SK-N-SH (cell line): ENCODE measurements at regions not wholly inside any gene's neighbourhood (a gene's known extent, or its start where the extent isn't known, plus 50 kb on each side); places are given as distances from the start of the nearest gene placed in this dataset.

Source experiments
- CTCF ChIA-PET: fragments of 300-600, 350-600 bp; formaldehyde crosslinking; extraction: SDS; loops from one replicate; lab custom pipeline; 2021; lab: Yijun Ruan, JAX
- POLR2A ChIA-PET: fragments of 350-600 bp; sonication (Branson Sonifier 250); formaldehyde crosslinking; extraction: SDS; loops from one replicate; lab custom pipeline; 2020; ENCODE audit warnings: antibody characterized with exemption, inconsistent platforms; lab: Yijun Ruan, JAX
- DNase-seq: peaks from one replicate; pipeline ENCODE4 v3.0.0; 2012
- H2AFZ ChIP-seq: fragments of 200-600 bp; sonication (generic); 2 replicates; pipeline ENCODE4 v1.8.1; 2016; ENCODE audit warnings: antibody characterized with exemption, mild to moderate bottlenecking, low read depth
- H3F3A ChIP-seq: fragments of 200-600 bp; sonication (generic); replicated peaks from 2 replicates; pipeline ENCODE3; 2016; ENCODE audit warnings: antibody characterized with exemption, mild to moderate bottlenecking; ENCODE audit not compliant: insufficient read depth
- H3K27ac ChIP-seq, 2 experiments: fragments of 200-500 bp in 1 of 2; fragments of 200-600 bp in 1 of 2; sonication (Bioruptor generic) in 1 of 2; sonication (generic), shearing (Covaris generic) in 1 of 2; 2 replicates each; pipeline versions ENCODE4 v1.5.1 to v1.6.1; 2014 to 2016; ENCODE audit warnings: low read depth in 2 of 2, inconsistent platforms in 1 of 2, low read length in 1 of 2, mild to moderate bottlenecking in 1 of 2, mixed read lengths in 1 of 2
- H3K27me3 ChIP-seq: fragments of 200-600 bp; sonication (generic), shearing (Covaris generic); 2 replicates; pipeline ENCODE4 v1.6.1; 2016; ENCODE audit warnings: mixed run types; ENCODE audit not compliant: insufficient read depth
- H3K36me3 ChIP-seq, 2 experiments: fragments of 200-500 bp in 1 of 2; fragments of 200-600 bp in 1 of 2; sonication (Bioruptor generic) in 1 of 2; sonication (generic) in 1 of 2; replicated peaks in 1 of 2; 2 replicates each; pipeline versions ENCODE3 to v1.5.1; 2014 to 2016; ENCODE audit warnings: low read length in 1 of 2, mild to moderate bottlenecking in 1 of 2; ENCODE audit not compliant: insufficient read depth in 2 of 2, control insufficient read depth in 1 of 2
- H3K4me1 ChIP-seq, 2 experiments: fragments of 200-500 bp in 1 of 2; fragments of 200-600 bp in 1 of 2; sonication (Bioruptor generic) in 1 of 2; sonication (generic), shearing (Covaris generic) in 1 of 2; 2 replicates each; pipeline versions ENCODE4 v1.5.1 to v1.6.1; 2014 to 2016; ENCODE audit warnings: low read depth in 1 of 2, low read length in 1 of 2, mixed run types in 1 of 2; ENCODE audit not compliant: insufficient read depth in 2 of 2, control insufficient read depth in 1 of 2
- H3K4me2 ChIP-seq: fragments of 200-600 bp; sonication (generic), shearing (Covaris generic); 2 replicates; pipeline ENCODE4 v1.6.1; 2017; ENCODE audit warnings: mixed run types
- H3K4me3 ChIP-seq, 2 experiments: fragments of 200-500 bp in 1 of 2; fragments of 200-600 bp in 1 of 2; sonication (Bioruptor generic) in 1 of 2; sonication (generic), shearing (Covaris generic) in 1 of 2; 2 replicates each; pipeline versions ENCODE4 v1.5.1 to v1.8.1; 2014 to 2016; ENCODE audit warnings: low read depth in 2 of 2, inconsistent platforms in 1 of 2, low read length in 1 of 2, mild to moderate bottlenecking in 1 of 2, mixed read lengths in 1 of 2, moderate library complexity in 1 of 2
- H3K79me2 ChIP-seq: fragments of 200-600 bp; sonication (generic); 2 replicates; pipeline ENCODE4 v1.8.1; 2017; ENCODE audit warnings: mild to moderate bottlenecking; ENCODE audit not compliant: insufficient read depth
- H3K9ac ChIP-seq: fragments of 200-600 bp; sonication (generic); 2 replicates; pipeline ENCODE4 v1.6.1; 2017; ENCODE audit warnings: mixed run types
- H3K9me2 ChIP-seq: fragments of 200-600 bp; sonication (generic); 2 replicates; pipeline ENCODE4 v1.6.1; 2017; ENCODE audit warnings: mixed run types
- H3K9me3 ChIP-seq: fragments of 200-600 bp; sonication (generic); 2 replicates; pipeline ENCODE4 v1.6.1; 2017; ENCODE audit warnings: mixed run types, mild to moderate bottlenecking, moderate library complexity
- H4K20me1 ChIP-seq: fragments of 200-600 bp; sonication (generic); 2 replicates; pipeline ENCODE4 v1.6.1; 2017; ENCODE audit warnings: mild to moderate bottlenecking, mixed run types; ENCODE audit not compliant: insufficient read depth
- CHD2 ChIP-seq: fragments of 150-350 bp; IDR thresholded peaks from 2 replicates; pipeline ENCODE4 v1.6.1; 2018; ENCODE audit warnings: low read length; ENCODE audit not compliant: partially characterized antibody
- ELF1 ChIP-seq: IDR thresholded peaks from 2 replicates; pipeline ENCODE4 v1.4.0; 2012
- EP300 ChIP-seq, 2 experiments: IDR thresholded peaks; 2 replicates each; pipeline versions ENCODE4 v1.4.0 to v1.6.1; 2012; ENCODE audit warnings: borderline replicate concordance in 1 of 2, low read depth in 1 of 2, low read length in 1 of 2
- EZH2phosphoT487 ChIP-seq: fragments of 200-600 bp; sonication (generic); IDR thresholded peaks from 2 replicates; pipeline ENCODE4 v1.6.1; 2017; ENCODE audit warnings: low read depth, mixed run types, mild to moderate bottlenecking, antibody characterized with exemption, moderate library complexity, borderline replicate concordance
- FOSL2 ChIP-seq: IDR thresholded peaks from 2 replicates; pipeline ENCODE4 v1.4.0; 2012; ENCODE audit warnings: low read depth, mild to moderate bottlenecking, moderate library complexity, borderline replicate concordance
- FOXJ3 ChIP-seq: sonication (generic); formaldehyde crosslinking; IDR thresholded peaks from 2 replicates; pipeline ENCODE4 v1.5.1; 2020; ENCODE audit warnings: mild to moderate bottlenecking, missing genetic modification reagents
- GABPA ChIP-seq: IDR thresholded peaks from 2 replicates; pipeline ENCODE4 v1.4.0; 2012; ENCODE audit warnings: low read depth, mild to moderate bottlenecking
- JUND ChIP-seq: IDR thresholded peaks from 2 replicates; pipeline ENCODE4 v1.4.0; 2012
- MEF2A ChIP-seq: IDR thresholded peaks from 2 replicates; pipeline ENCODE4 v1.4.0; 2012; ENCODE audit warnings: low read depth, borderline replicate concordance
- NRF1 ChIP-seq: IDR thresholded peaks from 2 replicates; pipeline ENCODE4 v1.6.1; 2012; ENCODE audit warnings: low read depth, mild to moderate bottlenecking, low read length
- POLR2AphosphoS5 ChIP-seq: IDR thresholded peaks from 2 replicates; pipeline ENCODE4 v1.6.1; 2012; ENCODE audit warnings: low read depth, low read length
- RFX5 ChIP-seq: IDR thresholded peaks from 2 replicates; pipeline ENCODE4 v1.6.1; 2012; ENCODE audit warnings: mild to moderate bottlenecking, improper control_type of control experiment, low read length
- TAF1 ChIP-seq: IDR thresholded peaks from 2 replicates; pipeline ENCODE4 v1.6.1; 2012; ENCODE audit warnings: low read depth, mild to moderate bottlenecking, low read length, moderate library complexity, borderline replicate concordance
- TEAD4 ChIP-seq: IDR thresholded peaks from 2 replicates; pipeline ENCODE4 v1.4.0; 2012; ENCODE audit warnings: mild to moderate bottlenecking, borderline replicate concordance; ENCODE audit not compliant: insufficient read depth
- WGBS: methylation state at CpG from one replicate; pipeline ENCODE4 v1.1.6; 2017; ENCODE audit warnings: low lambda C conversion rate; 5-methylcytosine and 5-hydroxymethylcytosine counted together
- TF ChIP-seq, protein P1 (sequence below): fragments of 150-350 bp; IDR thresholded peaks from 2 replicates; pipeline ENCODE4 v1.6.1; 2017; ENCODE audit warnings: antibody characterized with exemption, low read length, low read depth, borderline replicate concordance
- TF ChIP-seq, protein P2 (sequence below): fragments of 200-600 bp; sonication (generic); IDR thresholded peaks from 2 replicates; pipeline ENCODE4 v1.6.1; 2017; ENCODE audit warnings: antibody characterized with exemption, mild to moderate bottlenecking, moderate library complexity
- TF ChIP-seq, protein P3 (sequence below): IDR thresholded peaks from 2 replicates; pipeline ENCODE4; 2012
- TF ChIP-seq, protein P4 (sequence below): IDR thresholded peaks from 2 replicates; pipeline ENCODE4 v1.4.0; 2012; ENCODE audit warnings: low read depth
- TF ChIP-seq, protein P5 (sequence below): IDR thresholded peaks from 2 replicates; pipeline ENCODE4 v1.4.0; 2012; ENCODE audit warnings: low read depth, borderline replicate concordance
- TF ChIP-seq, protein P6 (sequence below): fragments of 150-350 bp; IDR thresholded peaks from 2 replicates; pipeline ENCODE4 v1.6.1; 2016; ENCODE audit warnings: mild to moderate bottlenecking, low read depth, low read length

DNA sequence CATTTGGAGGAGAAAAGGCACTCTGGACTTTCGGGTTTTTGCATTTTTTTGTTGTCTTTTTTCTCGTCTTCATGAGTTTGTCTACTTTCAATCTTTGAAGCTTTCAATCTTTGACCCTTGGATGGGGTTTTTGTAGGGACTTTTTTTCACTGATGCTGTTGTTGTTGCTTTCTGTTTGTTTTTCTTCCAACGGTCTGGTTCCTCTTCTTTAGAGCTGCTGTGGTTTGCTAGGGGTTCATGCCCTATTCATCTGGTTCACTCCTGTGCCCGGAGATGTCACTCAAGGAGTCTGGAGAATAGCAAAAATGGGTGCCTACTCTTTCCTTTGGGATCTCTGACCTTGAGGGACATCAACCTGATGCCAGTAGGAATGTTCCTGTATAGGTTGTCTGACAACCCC is 378.6 kb upstream of the TYRP1 start:
- Histone ChIP-seq H3K9me2 (no peaks in the 10 kb centered on the region), H3K4me1 (no peaks in the 10 kb centered on the region), H3K4me2 (no peak overlapping the region), H3K9ac (no peak overlapping the region), H4K20me1 (no peaks in the 10 kb centered on the region), H3K36me3 (no peaks in the 10 kb centered on the region), H2AFZ (no peak overlapping the region), H3K79me2 (no peaks in the 10 kb centered on the region), H3K9me3 (no peaks in the 10 kb centered on the region), H3K4me3 (no peak overlapping the region), H3K27me3 (no peaks in the 10 kb centered on the region), H3F3A (no peaks in the 10 kb centered on the region), H3K27ac (no peak overlapping the region)
- no peak for DNase-seq
- ChIA-PET POLR2A (no interaction called here), CTCF (no interaction called here)
- TF ChIP-seq TAF1 = no peak
- TF ChIP-seq EP300 (IDR thresholded peaks at IDR 0.05; ENCODE audit: borderline replicate concordance in 1 of 2, low read depth in 1 of 2, low read length in 1 of 2) = no peak
- TF ChIP-seq, protein P1, sequence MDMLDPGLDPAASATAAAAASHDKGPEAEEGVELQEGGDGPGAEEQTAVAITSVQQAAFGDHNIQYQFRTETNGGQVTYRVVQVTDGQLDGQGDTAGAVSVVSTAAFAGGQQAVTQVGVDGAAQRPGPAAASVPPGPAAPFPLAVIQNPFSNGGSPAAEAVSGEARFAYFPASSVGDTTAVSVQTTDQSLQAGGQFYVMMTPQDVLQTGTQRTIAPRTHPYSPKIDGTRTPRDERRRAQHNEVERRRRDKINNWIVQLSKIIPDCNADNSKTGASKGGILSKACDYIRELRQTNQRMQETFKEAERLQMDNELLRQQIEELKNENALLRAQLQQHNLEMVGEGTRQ = no peak
- no peak for TF ChIP-seq EZH2phosphoT487
- TF ChIP-seq, protein P2, sequence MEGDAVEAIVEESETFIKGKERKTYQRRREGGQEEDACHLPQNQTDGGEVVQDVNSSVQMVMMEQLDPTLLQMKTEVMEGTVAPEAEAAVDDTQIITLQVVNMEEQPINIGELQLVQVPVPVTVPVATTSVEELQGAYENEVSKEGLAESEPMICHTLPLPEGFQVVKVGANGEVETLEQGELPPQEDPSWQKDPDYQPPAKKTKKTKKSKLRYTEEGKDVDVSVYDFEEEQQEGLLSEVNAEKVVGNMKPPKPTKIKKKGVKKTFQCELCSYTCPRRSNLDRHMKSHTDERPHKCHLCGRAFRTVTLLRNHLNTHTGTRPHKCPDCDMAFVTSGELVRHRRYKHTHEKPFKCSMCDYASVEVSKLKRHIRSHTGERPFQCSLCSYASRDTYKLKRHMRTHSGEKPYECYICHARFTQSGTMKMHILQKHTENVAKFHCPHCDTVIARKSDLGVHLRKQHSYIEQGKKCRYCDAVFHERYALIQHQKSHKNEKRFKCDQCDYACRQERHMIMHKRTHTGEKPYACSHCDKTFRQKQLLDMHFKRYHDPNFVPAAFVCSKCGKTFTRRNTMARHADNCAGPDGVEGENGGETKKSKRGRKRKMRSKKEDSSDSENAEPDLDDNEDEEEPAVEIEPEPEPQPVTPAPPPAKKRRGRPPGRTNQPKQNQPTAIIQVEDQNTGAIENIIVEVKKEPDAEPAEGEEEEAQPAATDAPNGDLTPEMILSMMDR = no peak
- TF ChIP-seq, protein P3, sequence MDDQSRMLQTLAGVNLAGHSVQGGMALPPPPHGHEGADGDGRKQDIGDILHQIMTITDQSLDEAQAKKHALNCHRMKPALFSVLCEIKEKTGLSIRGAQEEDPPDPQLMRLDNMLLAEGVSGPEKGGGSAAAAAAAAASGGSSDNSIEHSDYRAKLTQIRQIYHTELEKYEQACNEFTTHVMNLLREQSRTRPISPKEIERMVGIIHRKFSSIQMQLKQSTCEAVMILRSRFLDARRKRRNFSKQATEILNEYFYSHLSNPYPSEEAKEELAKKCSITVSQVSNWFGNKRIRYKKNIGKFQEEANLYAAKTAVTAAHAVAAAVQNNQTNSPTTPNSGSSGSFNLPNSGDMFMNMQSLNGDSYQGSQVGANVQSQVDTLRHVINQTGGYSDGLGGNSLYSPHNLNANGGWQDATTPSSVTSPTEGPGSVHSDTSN = no peak
- no peak for TF ChIP-seq FOXJ3
- TF ChIP-seq NRF1 = no peak
- no peak for TF ChIP-seq TEAD4
- no peak for TF ChIP-seq FOSL2
- TF ChIP-seq, protein P4, sequence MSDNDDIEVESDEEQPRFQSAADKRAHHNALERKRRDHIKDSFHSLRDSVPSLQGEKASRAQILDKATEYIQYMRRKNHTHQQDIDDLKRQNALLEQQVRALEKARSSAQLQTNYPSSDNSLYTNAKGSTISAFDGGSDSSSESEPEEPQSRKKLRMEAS = no peak
- TF ChIP-seq CHD2 = no peak
- no peak for TF ChIP-seq JUND
- no peak for TF ChIP-seq MEF2A
- no peak for TF ChIP-seq GABPA
- TF ChIP-seq ELF1 = no peak
- TF ChIP-seq, protein P5, sequence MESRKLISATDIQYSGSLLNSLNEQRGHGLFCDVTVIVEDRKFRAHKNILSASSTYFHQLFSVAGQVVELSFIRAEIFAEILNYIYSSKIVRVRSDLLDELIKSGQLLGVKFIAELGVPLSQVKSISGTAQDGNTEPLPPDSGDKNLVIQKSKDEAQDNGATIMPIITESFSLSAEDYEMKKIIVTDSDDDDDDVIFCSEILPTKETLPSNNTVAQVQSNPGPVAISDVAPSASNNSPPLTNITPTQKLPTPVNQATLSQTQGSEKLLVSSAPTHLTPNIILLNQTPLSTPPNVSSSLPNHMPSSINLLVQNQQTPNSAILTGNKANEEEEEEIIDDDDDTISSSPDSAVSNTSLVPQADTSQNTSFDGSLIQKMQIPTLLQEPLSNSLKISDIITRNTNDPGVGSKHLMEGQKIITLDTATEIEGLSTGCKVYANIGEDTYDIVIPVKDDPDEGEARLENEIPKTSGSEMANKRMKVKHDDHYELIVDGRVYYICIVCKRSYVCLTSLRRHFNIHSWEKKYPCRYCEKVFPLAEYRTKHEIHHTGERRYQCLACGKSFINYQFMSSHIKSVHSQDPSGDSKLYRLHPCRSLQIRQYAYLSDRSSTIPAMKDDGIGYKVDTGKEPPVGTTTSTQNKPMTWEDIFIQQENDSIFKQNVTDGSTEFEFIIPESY = no peak
- no peak for TF ChIP-seq POLR2AphosphoS5
- TF ChIP-seq RFX5 = no peak
- TF ChIP-seq, protein P6, sequence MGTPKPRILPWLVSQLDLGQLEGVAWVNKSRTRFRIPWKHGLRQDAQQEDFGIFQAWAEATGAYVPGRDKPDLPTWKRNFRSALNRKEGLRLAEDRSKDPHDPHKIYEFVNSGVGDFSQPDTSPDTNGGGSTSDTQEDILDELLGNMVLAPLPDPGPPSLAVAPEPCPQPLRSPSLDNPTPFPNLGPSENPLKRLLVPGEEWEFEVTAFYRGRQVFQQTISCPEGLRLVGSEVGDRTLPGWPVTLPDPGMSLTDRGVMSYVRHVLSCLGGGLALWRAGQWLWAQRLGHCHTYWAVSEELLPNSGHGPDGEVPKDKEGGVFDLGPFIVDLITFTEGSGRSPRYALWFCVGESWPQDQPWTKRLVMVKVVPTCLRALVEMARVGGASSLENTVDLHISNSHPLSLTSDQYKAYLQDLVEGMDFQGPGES = no peak
- WGBS = 0% methylated on average over 4 of the region's 4 CpGs
